ENCODE measurements at regions not wholly inside any gene's neighbourhood (a gene's known extent, or its start where the extent isn't known, plus 50 kb on each side); places are given as distances from the start of the nearest gene placed in this dataset.

GRCh38 chr6:99036672-99037071 is 88.9 kb upstream of the FBXL4 start:
- TF ChIP-seq GATA2 (IDR thresholded peaks at IDR 0.05; ENCODE audit: low read depth, low read length) (no peak), GATA3 (IDR thresholded peaks at IDR 0.05; ENCODE audit: low read depth, low read length) (no peak)

Measured in SH-SY5Y (cell line).